ENCODE measurements at regions not wholly inside any gene's neighbourhood (a gene's known extent, or its start where the extent isn't known, plus 50 kb on each side); places are given as distances from the start of the nearest gene placed in this dataset.

DNA sequence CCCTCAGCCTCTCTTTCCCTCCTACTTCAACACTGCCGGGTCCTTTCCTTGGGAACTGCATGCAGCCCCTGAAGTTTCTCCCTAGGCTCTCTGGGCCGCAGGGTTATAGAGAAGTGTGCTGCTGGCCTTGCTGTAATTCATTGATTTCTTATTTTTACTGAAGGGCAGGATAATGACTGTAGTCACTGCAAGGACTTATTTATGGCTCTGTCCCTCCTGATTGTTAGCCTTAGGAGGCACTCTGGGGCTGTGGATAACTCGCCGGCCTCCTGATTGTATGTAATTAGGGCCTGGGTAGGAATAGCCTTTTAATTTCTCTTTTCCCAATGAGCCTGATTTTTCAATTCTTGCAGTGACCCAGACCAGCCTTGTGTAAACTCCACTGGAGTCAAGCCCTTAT, 138.3 kb upstream of the CDH13 start:
- no peak for DNase-seq

DNA sequence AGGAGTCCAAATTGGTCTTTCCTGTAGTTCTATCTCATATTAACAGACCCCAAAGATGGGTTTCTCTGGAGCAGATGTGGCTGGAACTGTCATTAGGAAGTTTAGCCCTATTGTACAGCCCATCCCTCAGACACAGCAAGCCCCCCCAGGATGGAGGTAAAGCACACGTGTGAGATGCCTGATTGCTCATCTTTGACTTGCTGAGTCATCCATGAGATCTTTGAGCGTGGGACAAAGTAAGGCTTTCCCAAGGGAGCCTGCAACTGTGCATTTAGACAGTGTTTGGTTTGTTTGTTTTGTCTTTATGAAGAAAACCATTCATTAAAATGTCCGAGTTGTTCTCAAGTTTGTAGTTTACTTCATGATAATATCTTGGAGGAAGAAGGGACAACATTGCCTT, 145.3 kb upstream of the CDH13 start:
- DNase-seq: no peak

- no peak for DNase-seq
Measured at GRCh38 chr16:82476786-82477185, 150.0 kb upstream of the CDH13 start.

GRCh38 chr16:82470620-82471152, 156.1 kb upstream of the CDH13 start:
- no peak for DNase-seq

DNA sequence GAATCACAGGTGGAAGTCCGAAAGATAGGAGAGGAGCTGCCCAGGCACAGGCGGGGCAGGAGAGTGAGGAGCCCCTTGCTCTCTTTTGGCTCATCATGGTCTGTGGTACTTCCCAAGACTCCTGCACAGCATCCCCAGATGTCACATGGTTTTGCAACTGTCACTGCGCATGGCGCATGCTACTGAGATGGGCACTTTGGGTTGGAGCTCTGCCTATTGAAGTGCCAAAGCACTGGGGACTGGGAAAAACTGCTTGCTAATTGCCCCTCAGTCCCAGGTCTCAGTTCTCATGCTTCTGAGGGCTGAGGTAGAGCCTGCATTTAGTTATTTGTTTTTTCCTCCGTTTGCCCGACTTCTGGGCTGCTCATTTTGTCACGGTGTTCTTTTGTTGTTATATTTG, 156.8 kb upstream of the CDH13 start:
- DNase-seq: no peak

- DNase-seq: peak in 1 of 2 experiments; percentile 3
Measured at GRCh38 chr16:82464187-82464586, 162.6 kb upstream of the CDH13 start.

DNA sequence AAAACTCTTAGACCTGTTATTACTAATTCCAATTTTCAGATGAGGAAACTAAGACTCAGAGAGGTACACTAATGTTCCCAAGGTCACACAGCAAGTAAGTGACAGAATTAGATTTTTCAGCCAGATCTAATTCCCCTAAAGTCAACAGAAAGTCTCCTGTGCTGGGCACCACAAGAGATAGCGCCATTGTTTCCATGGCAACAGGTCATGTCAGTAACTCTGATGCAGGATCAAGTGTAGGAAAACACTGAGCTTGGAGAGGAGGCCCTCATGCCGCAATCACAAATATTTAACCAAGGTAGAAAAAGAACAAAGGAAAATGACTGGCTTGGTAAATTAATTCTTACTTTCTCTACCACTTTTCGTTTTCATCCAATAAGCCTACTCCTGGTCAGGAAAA, 166.0 kb upstream of the CDH13 start:
- no peak for DNase-seq

DNA sequence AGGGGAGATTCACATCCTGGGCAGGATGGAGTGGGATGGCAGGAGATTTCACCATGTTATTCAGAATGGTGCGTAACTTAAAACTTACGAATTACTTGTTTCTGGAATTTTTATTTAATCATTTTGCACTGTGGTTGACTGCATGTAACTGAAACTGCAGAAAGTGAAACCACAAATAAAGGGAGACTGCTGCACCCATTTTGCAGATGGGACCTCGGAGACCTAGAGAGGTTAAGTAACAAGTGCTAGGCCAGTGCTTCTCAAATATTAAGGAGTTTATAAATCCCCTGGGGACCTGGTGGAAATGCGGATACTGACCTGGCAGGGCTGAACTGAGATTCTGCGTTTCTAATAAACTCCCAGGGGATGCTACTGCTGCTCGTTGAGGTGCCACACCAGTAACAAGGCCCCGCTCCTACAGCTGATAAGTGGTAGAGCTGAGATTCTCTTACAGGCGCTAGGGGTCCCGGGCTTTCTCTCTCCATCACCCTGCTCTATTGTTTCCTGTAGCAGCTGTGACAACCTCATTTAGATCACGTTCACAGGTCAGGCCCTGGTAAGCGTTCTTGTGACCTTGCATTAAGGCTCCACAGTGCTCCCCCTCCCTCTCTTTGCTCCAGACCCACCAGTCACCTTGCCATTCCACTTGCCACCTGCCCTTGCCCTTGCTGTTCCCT, 167.1 kb upstream of the CDH13 start:
- DNase-seq: no peak

GRCh38 chr16:82456683-82457082, 170.1 kb upstream of the CDH13 start:
- DNase-seq: peak; percentile 15 to 38

DNA sequence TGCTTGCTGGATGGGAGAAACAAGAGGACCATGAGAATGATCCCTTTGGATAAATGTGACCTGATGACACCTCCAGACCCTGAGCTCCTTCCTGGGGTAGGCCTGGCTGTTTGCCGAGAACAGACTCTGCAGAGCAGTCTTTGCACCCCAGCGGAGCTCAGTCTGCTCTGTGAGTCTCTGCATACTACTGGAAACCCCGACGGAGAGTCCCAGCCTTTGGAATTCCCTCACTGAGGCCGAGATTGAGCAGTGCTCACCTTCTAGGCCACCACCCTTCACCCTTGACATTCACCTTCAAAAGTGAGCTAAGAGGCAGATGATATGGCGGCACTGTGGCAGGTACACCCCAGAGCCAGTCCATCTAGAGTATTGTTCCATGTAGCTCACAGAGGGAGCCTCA, 172.2 kb upstream of the CDH13 start:
- DNase-seq: no peak

- no peak for DNase-seq
Measured at GRCh38 chr16:82454152-82454551, 172.6 kb upstream of the CDH13 start.

DNA sequence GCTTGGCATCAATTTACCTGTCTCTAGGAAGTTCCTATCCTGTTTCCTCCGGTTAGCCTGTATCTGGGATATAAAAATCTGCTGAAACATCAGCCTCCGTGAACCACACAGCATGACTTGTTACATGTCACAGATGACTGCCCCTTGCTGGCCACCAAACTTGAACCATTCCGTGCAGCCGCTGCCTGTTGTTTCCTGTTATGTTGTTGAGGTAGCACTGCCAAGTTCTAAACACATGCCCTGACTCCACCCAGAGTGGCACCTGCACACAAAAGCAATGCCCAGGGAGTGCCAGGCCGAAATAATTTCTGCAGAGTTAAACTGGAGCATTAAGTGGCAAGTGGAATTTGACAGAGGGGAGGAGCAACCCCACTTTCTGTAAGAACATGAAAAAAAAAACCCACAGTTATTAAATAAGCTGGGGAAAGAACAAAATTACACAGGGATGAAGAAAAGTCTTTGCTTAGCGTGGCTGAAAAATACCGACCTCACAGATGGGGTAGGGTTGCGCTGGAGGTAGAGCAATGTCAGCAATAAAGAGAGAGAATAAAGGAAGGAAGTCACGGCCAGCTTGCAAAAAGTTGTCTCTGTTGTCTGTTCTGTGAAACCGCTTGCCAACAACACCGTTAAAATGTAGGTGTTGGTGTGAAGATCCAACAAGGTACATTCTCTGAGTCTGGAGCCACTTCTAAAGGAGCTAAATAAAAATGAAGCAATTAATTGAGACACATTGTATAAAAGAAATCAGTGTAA, 174.6 kb upstream of the CDH13 start:
- no peak for DNase-seq

- no peak for DNase-seq
Measured at GRCh38 chr16:82451449-82451848, 175.3 kb upstream of the CDH13 start.

DNA sequence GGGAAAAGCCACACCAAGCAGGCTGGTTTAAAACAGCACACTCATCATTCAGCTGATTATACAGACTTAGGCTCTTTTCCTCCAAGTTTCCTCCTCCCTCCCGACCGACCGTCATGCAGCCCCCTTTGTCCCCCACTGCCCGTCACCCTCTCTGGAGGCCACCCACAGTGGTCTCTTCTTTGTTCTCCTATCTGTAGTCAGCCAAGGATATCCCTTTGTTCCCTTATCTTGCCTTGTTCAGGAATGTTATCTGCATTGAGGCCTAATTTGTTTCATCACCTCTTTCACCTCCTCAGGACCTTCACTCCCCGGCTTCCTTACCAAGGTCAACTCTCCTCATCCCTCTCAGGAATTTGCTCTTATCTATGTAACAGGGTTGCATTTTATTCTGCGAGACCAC, 186.4 kb upstream of the CDH13 start:
- no peak for DNase-seq

DNA sequence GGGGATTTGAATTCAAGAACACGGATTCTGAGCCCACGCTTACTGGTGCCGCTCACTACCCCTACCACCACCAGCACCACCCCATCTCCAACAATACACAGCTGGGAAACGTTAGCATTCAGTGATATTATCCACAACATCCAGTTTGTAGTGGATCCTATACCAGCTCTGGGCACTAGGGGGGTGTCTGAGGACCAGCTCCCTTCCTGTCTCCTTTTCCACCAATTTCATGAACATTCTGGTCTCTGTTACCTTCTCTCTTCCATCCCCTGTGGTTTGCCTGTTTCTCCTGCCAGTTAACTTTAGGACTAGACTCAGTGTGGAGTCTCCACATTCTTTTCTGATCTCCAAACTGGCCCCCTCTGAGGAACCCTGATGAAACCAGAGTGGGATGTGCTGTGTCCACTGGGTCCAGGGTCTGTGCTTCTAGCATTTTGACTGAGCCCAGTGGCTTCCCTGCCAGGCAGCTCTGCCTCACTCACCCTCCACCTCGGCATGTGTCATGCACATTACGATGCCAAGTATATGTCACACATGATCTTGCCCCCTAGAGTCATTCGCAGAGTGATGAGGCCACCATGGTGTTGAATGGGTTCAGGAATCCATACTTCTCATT, 187.0 kb upstream of the CDH13 start:
- DNase-seq: no peak

DNA sequence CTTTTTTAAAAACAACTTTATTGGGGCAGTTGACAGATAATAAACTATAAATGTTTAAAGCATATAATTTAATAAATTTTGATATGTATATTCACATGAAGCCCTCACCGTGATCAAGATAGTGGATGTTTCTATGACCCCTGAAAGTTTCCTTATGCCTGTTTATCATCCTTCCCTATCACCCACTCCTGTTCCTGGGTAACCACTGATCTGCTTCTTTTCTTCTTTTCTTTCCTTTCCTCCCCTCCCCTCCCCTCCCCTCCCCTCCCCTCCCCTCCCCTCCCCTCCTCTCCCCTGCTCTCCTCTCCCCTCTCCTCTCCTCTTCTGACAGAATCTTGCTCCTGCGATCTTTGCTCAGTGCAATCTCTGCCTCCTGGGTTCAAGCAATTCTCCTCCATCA, 193.7 kb upstream of the CDH13 start:
- no peak for DNase-seq

DNA sequence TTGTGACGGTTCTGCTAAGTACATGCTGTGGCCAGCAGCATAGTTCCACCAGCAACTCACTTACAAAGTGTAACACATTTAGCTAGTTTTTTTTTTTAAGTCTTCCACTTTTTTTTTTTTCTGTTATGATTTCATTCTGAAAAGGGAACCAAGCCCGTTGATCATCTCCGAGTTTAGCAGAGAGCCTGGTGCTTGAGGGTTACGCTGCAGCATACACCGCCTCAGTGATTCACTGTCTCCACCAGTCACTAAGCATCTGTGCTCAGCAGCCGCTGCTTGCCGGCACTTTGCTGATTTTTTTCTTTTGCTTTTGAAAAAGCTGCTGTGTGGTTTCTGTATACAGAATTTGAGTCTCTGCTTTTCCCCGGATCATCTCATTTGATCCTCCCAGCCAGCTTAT, 194.5 kb upstream of the CDH13 start:
- no peak for DNase-seq

DNA sequence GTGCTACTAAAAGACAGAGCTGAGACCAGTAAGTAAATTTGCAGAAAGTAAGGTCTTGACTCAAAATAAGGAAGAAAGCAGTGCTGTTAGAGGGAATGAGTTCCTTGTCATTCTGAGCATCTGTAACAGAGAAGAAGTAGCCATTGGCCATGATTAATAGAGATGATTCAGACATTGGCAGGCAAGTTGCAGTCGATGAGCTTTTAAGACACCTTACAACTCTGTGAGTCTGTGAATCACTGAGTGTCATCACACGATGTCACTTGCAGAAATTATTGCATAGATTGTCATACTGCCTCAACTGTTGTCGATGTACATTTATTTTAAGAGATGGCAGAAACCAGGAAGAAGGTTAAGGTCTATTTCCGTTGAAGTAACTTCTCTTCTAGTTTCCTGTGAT, 201.1 kb upstream of the CDH13 start:
- DNase-seq: no peak

DNA sequence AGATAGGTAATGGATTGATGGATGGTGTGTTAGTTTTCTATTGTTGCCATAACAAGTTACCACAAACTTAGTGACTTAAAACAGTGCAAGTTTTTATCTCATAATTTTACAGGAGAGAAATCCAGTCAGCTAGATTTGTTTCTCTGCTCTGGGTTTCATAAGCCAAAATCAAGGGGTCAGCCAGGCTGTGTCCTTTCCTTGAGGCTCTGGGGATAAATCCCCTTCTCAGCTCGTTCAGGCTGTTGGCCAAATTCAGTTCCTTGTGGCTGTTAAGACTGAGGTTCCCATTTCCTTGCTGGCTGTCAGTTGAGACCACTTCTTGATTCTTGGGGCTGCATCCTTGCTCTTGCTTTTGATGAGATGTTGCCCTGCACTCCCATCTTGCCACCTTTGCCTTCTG, 204.9 kb upstream of the CDH13 start:
- DNase-seq: no peak

DNA sequence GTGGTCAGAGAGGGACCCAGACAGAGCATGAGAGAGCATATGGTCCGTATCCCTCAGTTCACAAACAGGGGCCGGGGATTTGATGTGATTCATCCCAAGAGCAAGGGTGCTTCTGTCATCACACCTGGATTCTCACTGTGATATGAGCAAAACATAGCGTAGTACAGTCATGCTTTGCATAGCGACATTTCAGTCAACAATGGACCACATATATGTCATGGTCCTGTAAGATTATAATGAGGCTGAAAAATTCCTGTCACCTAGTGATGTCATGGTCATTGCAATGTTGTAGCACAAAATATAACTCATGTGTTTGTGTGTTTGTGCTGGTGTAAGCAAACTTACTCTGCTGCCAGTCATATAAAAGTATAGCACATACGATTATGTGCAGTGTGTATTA, 207.4 kb upstream of the CDH13 start:
- no peak for DNase-seq

- DNase-seq: no peak
Measured at GRCh38 chr16:82414476-82414875, 212.3 kb upstream of the CDH13 start.

GRCh38 chr16:82412770-82413169, 214.0 kb upstream of the CDH13 start:
- DNase-seq: no peak

- DNase-seq: no peak
Measured at GRCh38 chr16:82405736-82406135, 221.0 kb upstream of the CDH13 start.
